IMR-90 (cell line): ENCODE measurements at regions not wholly inside any gene's neighbourhood (a gene's known extent, or its start where the extent isn't known, plus 50 kb on each side); places are given as distances from the start of the nearest gene placed in this dataset.

Experiments used
- ATAC-seq: fragments of 200-7000 bp; cut with Tn5 transposase; 2 replicates; pipeline ENCODE4 v1.9.1; 2020; ENCODE audit warnings: low read depth, mild to moderate bottlenecking, moderate library complexity
- BruUV-seq: library from RNA; stranded (reverse); fragments of 400-500 nt; replicated peaks from 2 replicates; lab custom pipeline; 2021; lab: Mats Ljungman, UMichigan
- CTCF ChIA-PET: fragments of 300-600 bp; formaldehyde crosslinking; extraction: SDS; loops from one replicate; lab custom pipeline; 2021; ENCODE audit warnings: antibody characterized with exemption; lab: Yijun Ruan, JAX
- POLR2A ChIA-PET: fragments of 300-600 bp; sonication (Branson Sonifier 250); formaldehyde crosslinking; loops from one replicate; lab custom pipeline; 2022; ENCODE audit warnings: antibody characterized with exemption; ENCODE audit not compliant: unreplicated experiment; lab: Charles Lee
- DNase-seq: peaks from one replicate; pipeline ENCODE4 v3.0.0; 2013
- H2AFZ ChIP-seq: replicated peaks from 2 replicates; pipeline ENCODE3; 2013; ENCODE audit warnings: low read length, mild to moderate bottlenecking; ENCODE audit not compliant: poor library complexity
- H2AK5ac ChIP-seq: 2 replicates; pipeline ENCODE4 v1.6.1; 2013; ENCODE audit warnings: low read depth, low read length, inconsistent platforms
- H2AK9ac ChIP-seq: replicated peaks from 2 replicates; pipeline ENCODE3; 2013; ENCODE audit warnings: mild to moderate bottlenecking, low read depth, low read length, moderate library complexity; ENCODE audit not compliant: poor library complexity
- H2BK120ac ChIP-seq: 2 replicates; pipeline ENCODE4 v1.6.1; 2013; ENCODE audit warnings: low read depth, low read length, inconsistent platforms
- H2BK15ac ChIP-seq: 3 replicates; pipeline ENCODE4 v1.6.1; 2013; ENCODE audit warnings: low read depth, low read length, inconsistent platforms
- H2BK20ac ChIP-seq: 2 replicates; pipeline ENCODE4 v1.6.1; 2013; ENCODE audit warnings: low read depth, mild to moderate bottlenecking, inconsistent platforms, low read length, moderate library complexity
- H2BK5ac ChIP-seq: 2 replicates; pipeline ENCODE4 v1.6.1; 2013; ENCODE audit warnings: mild to moderate bottlenecking, low read depth, low read length, inconsistent platforms; ENCODE audit not compliant: poor library complexity, severe bottlenecking
- H3K14ac ChIP-seq: replicated peaks from 2 replicates; pipeline ENCODE4 v1.6.1; 2013; ENCODE audit warnings: low read depth, low read length, inconsistent platforms
- H3K18ac ChIP-seq: 2 replicates; pipeline ENCODE4 v1.6.1; 2013; ENCODE audit warnings: low read depth, low read length, control low read depth
- H3K23ac ChIP-seq: 2 replicates; pipeline ENCODE4 v1.6.1; 2013; ENCODE audit warnings: low read depth, low read length, inconsistent platforms
- H3K27ac ChIP-seq: 2 replicates; pipeline ENCODE4 v1.5.1; 2013; ENCODE audit warnings: mild to moderate bottlenecking, control low read depth, low read length; ENCODE audit not compliant: insufficient read depth
- H3K27me3 ChIP-seq: 2 replicates; pipeline ENCODE4 v1.6.1; 2013; ENCODE audit warnings: low read length; ENCODE audit not compliant: control insufficient read depth, insufficient read depth
- H3K36me3 ChIP-seq: 2 replicates; pipeline ENCODE4 v1.6.1; 2013; ENCODE audit warnings: low read length, mixed read lengths; ENCODE audit not compliant: control insufficient read depth, insufficient read depth
- H3K4ac ChIP-seq: 2 replicates; pipeline ENCODE4 v1.6.1; 2013; ENCODE audit warnings: low read depth, low read length, inconsistent platforms
- H3K4me1 ChIP-seq: 2 replicates; pipeline ENCODE4 v1.6.1; 2013; ENCODE audit warnings: low read length, mixed read lengths; ENCODE audit not compliant: control insufficient read depth, insufficient read depth
- H3K4me2 ChIP-seq: 2 replicates; pipeline ENCODE4 v1.6.1; 2013; ENCODE audit warnings: low read depth, mild to moderate bottlenecking, control low read depth, low read length, moderate library complexity
- H3K4me3 ChIP-seq: 2 replicates; pipeline ENCODE4 v1.5.1; 2013; ENCODE audit warnings: low read depth, mild to moderate bottlenecking, control low read depth, low read length, moderate library complexity; ENCODE audit not compliant: insufficient read depth
- H3K56ac ChIP-seq: 2 replicates; pipeline ENCODE4 v1.6.1; 2013; ENCODE audit warnings: low read length, inconsistent platforms; ENCODE audit not compliant: insufficient read depth; ENCODE audit errors: extremely low read depth
- H3K79me1 ChIP-seq, 2 experiments: 2 replicates each; pipeline ENCODE4 v1.6.1; 2013; ENCODE audit warnings: low read length in 2 of 2, inconsistent platforms in 1 of 2, low read depth in 1 of 2
- H3K9ac ChIP-seq: 2 replicates; pipeline ENCODE4 v1.6.1; 2013; ENCODE audit warnings: low read depth, low read length, control low read depth
- H3K9me1 ChIP-seq: 2 replicates; pipeline ENCODE4 v1.6.1; 2013; ENCODE audit warnings: low read length, inconsistent platforms; ENCODE audit not compliant: insufficient read depth
- H3K9me3 ChIP-seq: 2 replicates; pipeline ENCODE4 v1.6.1; 2013; ENCODE audit warnings: low read length; ENCODE audit not compliant: control insufficient read depth, insufficient read depth
- H4K20me1 ChIP-seq: 2 replicates; pipeline ENCODE4 v1.6.1; 2013; ENCODE audit warnings: low read length, inconsistent platforms; ENCODE audit not compliant: insufficient read depth
- H4K5ac ChIP-seq: 2 replicates; pipeline ENCODE4 v1.6.1; 2013; ENCODE audit warnings: mild to moderate bottlenecking, low read depth, low read length, control low read depth
- H4K8ac ChIP-seq, 2 experiments: 2 replicates each; pipeline ENCODE4 v1.6.1; 2013; ENCODE audit warnings: low read depth in 2 of 2, low read length in 2 of 2, control low read depth in 1 of 2, inconsistent platforms in 1 of 2
- H4K91ac ChIP-seq: 2 replicates; pipeline ENCODE4 v1.6.1; 2013; ENCODE audit warnings: low read depth, low read length, inconsistent platforms; ENCODE audit not compliant: insufficient read depth
- BHLHE40 ChIP-seq: fragments of 150-350 bp; IDR thresholded peaks from 2 replicates; pipeline ENCODE4 v1.6.1; 2016; ENCODE audit warnings: mild to moderate bottlenecking, low read depth, low read length
- WGBS, 2 experiments: methylation state at CpG; one replicate each; pipeline versions ENCODE4 v1.1.5 to v1.1.7; 2013; ENCODE audit warnings: missing lambda C conversion rate in 2 of 2; ENCODE audit not compliant: insufficient read length in 1 of 2; ENCODE audit errors: extremely low coverage in 2 of 2; 5-methylcytosine and 5-hydroxymethylcytosine counted together
- dilution Hi-C: fragments of 300-500 bp; cut with HindIII; formaldehyde crosslinking; loops from one replicate; pipeline ENCODE4 v1.14.3; 2018; ENCODE audit warnings: low sequenced_read_pairs; ENCODE audit not compliant: unreplicated experiment
- in situ Hi-C: fragments of 300-500 bp; cut with MboI; formaldehyde crosslinking; loops from 3 replicates; pipeline ENCODE4 v1.14.3; 2019; ENCODE audit warnings: low sequenced_read_pairs, inconsistent platforms, mixed read lengths
- intact Hi-C: fragments of 100-400 bp; cut with micrococcal nuclease; formaldehyde crosslinking; loops from 2 replicates; pipeline ENCODE4 v1.10.0; 2022

- no peak overlapping the region for H2BK20ac ChIP-seq
- DNase-seq (no peak), ATAC-seq (no peak)
- H3K9ac ChIP-seq, result no peak overlapping the region
- in situ Hi-C loops, result no loop called here
- no peak overlapping the region for H4K8ac ChIP-seq
- H3K27me3 ChIP-seq, result peaks cover 2% of the 10 kb centered on the region; the same call in 1 of the 2 replicates
- no peaks in the 10 kb centered on the region for H3K9me1 ChIP-seq
- H3K56ac ChIP-seq, result no peak overlapping the region
- dilution Hi-C loops, result no loop called here
- no peak overlapping the region for H3K18ac ChIP-seq
- CTCF ChIA-PET, result no interaction called here
- H3K4ac ChIP-seq, result no peak overlapping the region
- no peak overlapping the region for H2AK9ac ChIP-seq
- WGBS, 2 experiments, result 39% methylated on average over 2 of the region's 7 CpGs; no CpG with 5 or more reads in 1 of the 2 experiments
- H2AFZ ChIP-seq, result no peak overlapping the region
- H3K27ac ChIP-seq, result no peak overlapping the region
- H3K9me3 ChIP-seq, result no peaks in the 10 kb centered on the region
- H4K5ac ChIP-seq, result no peak overlapping the region
- no peak overlapping the region for H3K23ac ChIP-seq
- 0 out of 2 replicates have a peak overlapping the region, but pooled peaks have one; percentile 21 for H3K4me2 ChIP-seq
- H3K14ac ChIP-seq, result no peak overlapping the region
- POLR2A ChIA-PET, result no interaction called here
- H2BK5ac ChIP-seq, result no peak overlapping the region
- H3K4me1 ChIP-seq, result no peaks in the 10 kb centered on the region
- no peak overlapping the region for H3K4me3 ChIP-seq
- no peaks in the 10 kb centered on the region for H3K79me1 ChIP-seq
- intact Hi-C loops, result no loop called here
- no peaks in the 10 kb centered on the region for H3K36me3 ChIP-seq
- H2AK5ac ChIP-seq, result no peak overlapping the region
- no peak overlapping the region for H2BK15ac ChIP-seq
- no TSS peak for BruUV-seq
- H4K20me1 ChIP-seq, result no peaks in the 10 kb centered on the region
- H2BK120ac ChIP-seq, result no peak overlapping the region
- no peak overlapping the region for H4K91ac ChIP-seq
- TF ChIP-seq BHLHE40, result no peak
Measured at GRCh38 chr13:39835253-39835652, 179.8 kb downstream of the COG6 start.
